Stimulated activated CD4-positive, alpha-beta T cell treated with anti-CD3 and anti-CD28 coated beads, Interleukin-1b, Interleukin-23, amount 100 ng/mL, for 4 hours (primary cell): ENCODE measurements at regions not wholly inside any gene's neighbourhood (a gene's known extent, or its start where the extent isn't known, plus 50 kb on each side); places are given as distances from the start of the nearest gene placed in this dataset.
A peak's percentile ranks its signal among the peaks of the same experiment; 100 is the strongest.
"Not testable (repeated sequence)": the region's sequence is repeated elsewhere in the genome, so short reads cannot be mapped to it uniquely, and the experiment has no call there.

Source experiments
- DNase-seq, 2 donors: peaks; one replicate each; pipeline ENCODE4 v3.0.0-alpha.2; 2020; ENCODE audit warnings: low read depth in 2 of 2

DNA sequence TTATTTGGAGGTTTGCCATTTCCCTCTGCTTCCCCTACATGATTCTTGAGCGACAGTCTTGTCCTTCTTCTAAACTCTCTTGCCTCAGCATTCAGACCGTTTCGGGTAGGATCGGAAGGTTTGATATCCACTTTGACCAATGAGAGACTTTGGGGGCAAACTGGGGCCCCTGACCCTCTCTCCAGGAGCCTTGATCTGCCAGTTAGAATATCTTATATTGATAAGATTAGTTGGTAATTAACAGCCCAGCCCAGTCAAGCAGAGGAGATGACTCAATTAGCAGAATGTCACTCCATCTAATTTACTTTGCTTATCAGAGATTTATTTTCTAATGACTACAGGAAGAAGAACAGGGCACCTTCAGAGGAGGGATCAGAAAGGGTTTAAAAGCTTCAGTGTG, 532.8 kb downstream of the XYLT1 start:
- no peak for DNase-seq

DNA sequence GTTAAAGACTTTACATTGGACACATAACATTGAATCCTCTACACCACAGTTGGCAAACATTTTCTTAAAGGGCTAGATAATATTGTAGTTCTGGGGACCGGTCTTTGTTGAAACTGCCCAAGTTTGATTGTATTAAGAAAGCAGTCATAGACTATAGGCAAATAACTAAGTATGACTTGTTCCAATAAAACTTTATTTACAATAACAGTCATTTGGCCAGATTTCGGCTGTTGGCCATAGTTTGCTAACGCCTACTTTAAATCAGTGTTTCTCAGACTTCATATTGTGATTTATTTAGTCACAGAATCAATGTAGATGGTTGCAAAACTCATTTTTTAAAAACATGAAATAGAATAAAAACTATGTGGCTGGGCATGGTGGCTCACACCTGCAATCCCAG, 531.8 kb downstream of the XYLT1 start:
- DNase-seq = no peak

DNA sequence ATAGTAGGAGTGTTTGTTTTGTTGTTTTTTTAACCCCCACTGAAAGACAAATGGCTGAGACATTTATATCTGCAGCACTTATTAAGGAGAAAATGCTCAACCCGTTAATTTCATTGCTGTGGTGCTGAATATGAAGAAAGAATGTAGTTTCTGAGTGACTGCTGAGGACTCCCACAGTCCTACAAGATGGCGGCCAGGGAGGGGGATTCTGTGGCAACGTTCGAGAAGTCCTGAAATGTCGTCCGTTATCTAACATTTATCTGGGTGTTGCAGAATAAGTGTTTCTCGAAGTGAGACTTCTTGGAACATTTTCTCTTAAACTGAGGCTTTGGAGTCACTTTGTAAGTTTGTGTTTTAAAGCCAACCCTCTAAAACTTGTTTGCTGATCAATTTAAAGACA, 530.4 kb downstream of the XYLT1 start:
- DNase-seq = no peak

DNA sequence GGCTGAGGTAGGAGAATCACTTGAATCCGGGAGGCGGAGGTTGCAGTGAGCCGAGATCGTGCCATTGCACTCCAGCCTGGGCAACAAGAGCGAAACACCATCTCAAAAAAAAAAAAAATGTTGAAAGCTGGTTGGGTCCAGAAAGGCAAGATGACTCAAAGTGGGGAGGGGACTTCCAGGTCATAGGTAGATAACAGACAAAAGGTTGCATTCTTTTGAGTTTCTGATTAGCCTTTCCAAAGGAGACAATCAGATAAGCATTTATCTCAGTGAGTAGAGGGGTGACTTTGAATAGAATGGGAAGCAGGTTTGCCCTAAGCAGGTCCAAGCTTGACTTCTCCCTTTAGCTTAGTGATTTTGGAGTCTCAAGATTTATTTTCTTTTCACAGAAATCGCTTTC, 527.9 kb downstream of the XYLT1 start:
- DNase-seq = not testable (repeated sequence)

DNA sequence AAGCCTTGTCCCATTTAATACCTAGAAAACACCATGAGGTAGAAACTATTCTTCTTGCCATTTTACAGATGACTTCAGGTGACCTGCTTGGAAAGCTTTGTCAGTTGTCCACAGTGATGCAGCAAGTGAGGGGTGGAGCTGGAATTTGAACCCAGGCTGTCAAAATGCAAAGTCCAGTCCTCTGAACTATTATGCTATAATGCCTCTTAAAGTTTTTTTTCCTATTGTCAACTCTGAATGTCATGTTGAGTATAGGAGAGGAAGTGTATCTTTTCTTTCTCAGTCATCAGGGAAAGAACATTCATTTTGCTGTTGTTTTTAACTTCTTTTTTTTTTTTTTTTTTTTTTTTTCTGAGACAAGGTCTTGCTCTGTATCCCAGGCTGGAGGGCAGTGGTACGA, 525.6 kb downstream of the XYLT1 start:
- no peak for DNase-seq

DNA sequence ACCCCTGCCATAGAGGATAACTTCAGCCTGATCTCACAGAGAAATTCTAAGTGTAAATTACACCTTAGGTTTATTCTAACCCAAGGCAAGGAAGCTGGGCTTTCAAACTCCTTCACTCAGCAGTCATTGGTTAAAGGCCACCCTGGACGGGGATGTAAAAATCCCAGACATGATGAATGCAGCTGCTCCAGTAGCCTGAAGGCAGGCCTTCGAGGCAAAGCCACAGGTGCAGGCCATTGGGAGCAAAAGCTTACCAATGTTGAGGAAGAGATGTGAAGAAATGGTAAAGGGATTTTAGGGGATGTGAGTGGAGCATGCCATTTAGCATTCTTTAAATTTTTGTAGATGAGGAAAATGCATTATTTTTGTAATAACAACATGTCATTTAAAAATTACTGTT, 514.4 kb downstream of the XYLT1 start:
- DNase-seq = no peak

DNA sequence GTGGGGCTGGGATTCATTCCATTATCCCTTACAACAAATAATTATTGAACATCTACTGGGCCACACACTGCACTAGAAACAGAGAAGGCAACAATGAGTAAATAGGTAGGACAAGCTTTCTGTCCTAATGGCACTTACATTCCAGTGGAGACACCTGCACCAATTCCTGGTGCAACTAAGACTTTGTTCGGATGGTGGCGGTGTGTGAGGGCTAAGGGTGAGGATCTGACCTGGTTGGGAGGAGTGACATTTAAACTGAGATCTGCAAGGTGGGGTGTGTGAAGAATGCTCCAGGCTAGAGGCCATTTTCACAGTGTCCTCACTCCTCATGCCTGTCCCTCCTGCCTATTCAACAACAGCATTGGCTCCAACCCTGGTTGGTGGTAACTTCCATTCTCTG, 510.0 kb downstream of the XYLT1 start:
- DNase-seq = no peak

DNA sequence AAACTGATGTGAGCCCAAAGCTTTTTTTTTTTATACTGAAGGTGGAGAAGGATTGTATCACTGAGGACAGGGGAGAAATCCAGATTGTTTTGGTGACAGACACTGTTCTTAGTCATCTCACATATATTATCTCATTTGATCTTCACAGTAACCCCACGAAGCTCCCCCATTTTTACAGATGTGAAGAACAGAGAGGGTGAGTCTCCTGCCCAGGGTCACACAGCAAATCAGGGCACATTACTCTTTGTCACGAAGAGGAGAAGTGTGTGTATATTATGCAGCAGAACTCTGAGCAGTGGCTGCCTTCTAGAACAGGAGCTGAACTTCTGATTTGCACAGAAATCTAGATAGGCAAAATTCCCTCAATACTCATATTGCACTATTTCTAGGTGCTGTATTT, 504.3 kb downstream of the XYLT1 start:
- DNase-seq = no peak

DNA sequence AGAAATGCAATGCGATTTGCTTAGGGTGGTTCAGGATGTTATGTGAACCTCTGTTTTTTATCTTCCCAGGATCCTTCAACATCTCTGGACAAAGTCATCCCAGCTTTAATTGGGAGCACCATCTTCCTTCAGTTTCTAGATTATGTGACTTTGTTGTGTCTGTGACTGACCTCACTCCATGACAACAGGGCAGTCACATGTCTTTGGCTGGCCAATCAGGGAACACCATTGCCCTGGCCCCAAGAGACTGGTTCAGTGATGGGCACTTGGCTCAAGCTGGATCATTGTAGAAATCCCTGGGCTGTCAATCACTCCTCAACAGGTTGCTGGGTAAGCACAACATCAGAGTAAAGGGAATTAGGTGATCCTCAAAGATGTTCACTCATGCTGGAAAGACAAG, 499.7 kb downstream of the XYLT1 start:
- DNase-seq = no peak

DNA sequence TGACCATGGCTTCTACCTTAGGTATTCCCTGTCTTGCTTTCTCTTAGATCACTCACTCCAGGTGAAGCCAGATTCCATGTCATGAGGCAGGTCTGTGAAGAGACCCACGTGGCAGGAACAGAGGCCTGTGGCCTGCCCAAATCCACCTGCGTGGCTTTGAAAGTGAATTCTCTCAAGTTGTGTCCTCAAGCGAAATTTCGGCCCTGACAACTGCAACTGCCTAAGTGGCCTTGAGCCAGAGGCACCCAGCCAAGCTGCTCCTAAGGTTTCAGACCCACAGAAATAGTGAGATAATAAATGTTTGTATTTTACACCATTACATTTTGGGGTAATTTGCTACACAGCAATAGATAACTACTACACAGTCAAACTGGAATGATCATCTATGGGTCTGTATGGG, 497.9 kb downstream of the XYLT1 start:
- DNase-seq = no peak

DNA sequence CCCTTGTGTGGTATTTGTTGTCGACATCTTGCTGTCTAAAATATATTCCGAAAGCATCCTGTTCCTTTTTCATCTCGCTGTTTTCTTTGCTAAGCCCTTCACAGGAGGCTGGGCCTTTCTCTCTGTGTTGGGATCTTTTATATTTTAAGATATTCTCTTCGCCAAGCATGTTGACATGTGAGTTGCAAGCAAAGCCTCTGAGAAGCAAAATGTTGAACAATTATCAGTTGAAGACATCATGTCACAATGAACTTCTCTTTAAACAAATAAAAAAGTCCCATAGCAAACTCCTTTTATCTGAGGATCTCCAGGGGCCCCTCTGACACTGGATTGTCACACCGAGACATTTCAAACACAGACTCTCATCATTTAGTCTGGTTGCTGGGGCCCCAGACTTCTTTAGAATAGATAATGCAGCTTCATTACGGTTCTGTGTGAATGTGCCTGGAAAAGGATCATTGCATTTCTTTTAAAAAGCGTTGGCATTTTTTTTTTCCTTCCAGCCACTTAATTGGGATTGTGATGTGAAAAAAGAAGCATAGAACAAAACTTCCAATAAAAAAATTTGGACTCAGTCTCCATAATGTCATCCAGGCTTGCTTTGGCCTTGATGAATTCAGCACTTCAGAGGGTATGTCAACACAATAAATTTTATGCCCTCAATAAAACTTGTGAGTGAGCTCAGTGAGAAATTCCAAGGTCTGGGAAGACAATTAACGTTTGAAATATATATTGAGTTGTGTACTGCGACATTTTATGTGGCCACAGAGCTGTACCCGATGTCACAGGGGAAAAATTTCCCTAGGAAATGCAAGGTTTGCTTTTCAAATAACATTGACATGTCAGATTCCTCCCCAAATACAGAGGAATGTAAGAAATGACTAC, 496.8 kb downstream of the XYLT1 start:
- DNase-seq = no peak

DNA sequence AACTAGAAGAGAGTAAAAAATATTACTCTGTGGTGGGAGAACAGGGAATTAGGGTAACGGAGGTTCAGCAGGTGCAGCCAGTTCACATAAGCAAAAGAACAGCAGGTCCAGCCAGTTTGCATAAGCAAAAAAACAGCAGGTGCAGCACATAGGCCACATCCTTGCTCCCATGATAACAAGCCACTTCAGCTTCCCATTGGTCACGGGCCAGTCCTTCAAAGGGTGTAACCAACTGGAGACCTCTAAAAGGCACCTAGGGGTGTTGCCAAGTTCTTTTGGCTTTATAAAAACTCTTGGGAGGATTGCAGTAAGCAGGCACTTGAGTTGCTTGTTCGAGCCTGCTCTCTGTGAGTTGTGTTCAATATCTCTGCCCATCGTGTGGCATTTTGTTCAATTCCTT, 488.1 kb downstream of the XYLT1 start:
- no peak for DNase-seq

DNA sequence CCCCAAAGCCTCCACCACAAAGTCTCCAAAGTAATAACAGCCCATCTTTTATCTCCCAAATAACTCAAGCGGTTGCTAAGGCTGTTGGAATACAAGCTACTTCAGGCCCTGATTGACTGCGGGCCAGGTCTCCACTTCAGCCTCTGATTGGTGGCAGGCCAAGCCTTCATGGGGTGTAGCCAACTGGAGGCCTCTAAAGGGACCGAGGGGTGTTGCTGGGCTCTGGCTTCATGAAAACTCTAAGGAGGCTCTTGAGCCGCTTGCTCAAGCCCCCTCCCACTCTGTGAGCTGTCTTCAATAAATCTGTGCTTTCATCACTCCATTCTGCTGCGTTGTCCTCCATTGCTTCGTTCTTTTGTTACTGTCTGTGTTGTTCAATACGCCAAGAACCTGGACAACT, 487.2 kb downstream of the XYLT1 start:
- DNase-seq = no peak

DNA sequence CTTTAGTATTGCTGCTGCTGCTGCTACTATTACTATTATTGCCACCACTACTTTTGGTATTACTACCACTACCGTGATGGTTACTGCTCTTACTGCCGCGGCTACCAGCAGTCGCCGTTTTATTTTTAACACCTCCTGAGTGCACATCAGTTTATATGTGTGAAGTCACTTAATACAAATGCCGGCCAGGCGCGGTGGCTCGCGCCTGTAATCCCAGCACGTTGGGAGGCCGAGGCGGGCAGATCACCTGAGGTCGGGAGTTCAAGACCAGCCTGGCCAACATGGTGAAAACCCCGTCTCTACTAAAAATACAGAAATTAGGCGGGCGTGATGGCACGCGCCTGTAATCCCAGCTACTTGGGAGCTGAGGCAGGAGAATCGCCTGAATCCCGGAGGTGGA, 486.7 kb downstream of the XYLT1 start:
- DNase-seq = not testable (repeated sequence)

DNA sequence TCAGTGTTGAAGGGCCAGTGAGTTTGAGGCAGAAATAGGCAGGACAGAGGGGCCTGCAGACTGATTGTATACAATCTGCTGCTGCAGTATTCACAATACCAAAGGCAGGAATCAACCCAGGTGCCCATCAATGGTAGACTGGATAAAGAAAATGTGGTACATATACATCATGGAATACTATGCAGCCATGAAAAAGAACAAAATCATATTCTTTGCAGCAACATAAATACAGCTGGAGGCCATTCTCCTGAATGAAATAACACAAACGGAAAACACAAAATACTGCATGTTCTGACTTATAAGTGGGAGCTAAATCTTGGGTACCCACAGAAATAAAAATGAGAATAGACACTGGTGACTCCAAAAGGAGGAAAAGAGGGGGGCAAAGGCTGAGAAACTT, 485.1 kb downstream of the XYLT1 start:
- DNase-seq = no peak

DNA sequence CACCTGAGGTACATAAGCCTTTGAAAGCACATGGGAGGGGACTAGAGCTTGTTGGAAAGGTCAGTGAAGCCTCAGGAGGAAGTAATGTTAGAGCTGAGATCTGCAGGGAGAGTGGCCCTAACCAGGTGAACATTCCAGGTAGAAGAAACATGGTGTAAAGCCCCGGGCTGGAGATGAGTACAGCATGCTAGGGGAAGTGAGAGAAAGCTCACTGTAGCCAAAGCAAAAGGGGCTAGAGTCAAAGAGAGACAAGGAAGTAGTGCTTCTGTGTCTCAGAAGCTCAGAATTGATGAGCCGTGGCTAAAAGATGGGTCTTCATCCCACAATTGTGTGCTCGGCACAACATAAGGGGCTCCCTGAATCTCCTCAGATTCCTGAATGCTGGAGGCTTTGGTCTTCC, 481.8 kb downstream of the XYLT1 start:
- DNase-seq = no peak

DNA sequence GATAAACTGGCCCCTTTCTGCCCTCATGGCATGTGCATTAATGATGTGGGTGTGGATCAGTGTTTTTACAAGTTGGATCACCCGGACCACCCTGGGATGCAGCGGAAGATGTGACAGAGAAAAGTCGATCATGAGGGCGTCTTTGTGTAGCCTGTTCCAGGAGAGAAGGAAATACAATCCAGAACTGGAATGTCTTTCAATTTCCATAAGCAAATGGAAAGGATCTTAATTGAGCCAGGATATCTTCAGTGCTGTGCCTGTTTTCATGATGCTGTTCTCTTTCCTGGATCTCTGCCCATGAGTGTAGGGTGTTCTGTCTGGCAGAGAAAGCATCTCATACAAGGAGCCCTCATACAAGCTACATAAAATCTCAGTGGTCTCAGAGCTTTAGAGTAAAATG, 481.4 kb downstream of the XYLT1 start:
- DNase-seq = no peak

DNA sequence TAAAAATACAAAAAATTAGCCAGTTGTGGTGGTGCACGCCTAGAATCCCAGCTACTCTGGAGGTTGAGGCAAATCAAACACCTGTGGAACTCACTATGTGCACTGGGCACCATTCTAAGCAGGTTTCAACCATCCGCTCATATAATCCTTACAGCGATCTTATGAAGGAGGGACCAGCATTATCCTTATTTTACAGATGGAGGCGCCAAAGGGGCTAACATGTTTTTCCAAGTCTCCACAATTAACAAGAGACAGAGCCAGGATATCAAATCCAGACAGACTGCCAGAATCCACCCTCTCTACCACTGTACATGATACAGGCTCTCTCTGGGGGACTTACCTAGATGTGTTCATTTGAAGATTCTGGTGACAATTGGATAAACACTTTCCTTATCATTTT, 479.0 kb downstream of the XYLT1 start:
- no peak for DNase-seq

DNA sequence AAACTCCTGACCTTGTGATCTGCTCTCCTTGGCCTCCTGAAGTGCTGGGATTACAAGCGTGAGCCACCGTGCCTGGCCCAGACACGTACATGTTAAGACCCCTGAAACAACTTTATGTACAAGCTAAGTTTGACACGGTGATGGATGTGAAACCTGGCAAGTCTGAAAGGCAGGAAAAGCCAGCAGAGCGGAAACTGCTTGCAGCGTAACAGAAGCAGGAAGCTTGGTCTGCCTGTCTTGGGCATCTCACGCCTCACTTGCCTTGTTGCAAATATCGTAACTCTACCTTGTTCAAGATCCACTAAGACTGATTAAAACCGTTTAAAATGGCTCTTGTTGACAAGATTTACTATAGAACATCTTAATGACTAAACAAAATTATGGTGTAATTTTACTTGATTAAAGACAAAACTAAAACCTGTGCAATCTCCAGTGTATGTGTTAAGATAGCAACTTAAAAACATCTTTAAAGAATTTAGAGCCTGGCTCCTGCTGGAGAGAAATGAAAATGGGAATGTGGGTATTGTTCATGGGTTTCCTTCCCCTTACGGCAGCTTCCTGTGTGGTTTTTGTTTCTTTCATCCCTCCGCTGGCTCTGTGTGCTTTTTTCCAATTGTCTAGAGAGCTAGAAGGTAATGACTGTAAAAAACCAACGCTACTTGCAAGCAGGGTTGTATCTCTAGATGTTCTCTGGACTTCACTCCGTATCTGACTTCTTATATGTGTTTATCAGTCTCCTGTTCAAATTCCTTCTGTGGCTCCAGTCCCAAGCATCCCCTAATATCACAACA, 477.6 kb downstream of the XYLT1 start:
- DNase-seq = peak in 1 of 2 donors; percentile 12

DNA sequence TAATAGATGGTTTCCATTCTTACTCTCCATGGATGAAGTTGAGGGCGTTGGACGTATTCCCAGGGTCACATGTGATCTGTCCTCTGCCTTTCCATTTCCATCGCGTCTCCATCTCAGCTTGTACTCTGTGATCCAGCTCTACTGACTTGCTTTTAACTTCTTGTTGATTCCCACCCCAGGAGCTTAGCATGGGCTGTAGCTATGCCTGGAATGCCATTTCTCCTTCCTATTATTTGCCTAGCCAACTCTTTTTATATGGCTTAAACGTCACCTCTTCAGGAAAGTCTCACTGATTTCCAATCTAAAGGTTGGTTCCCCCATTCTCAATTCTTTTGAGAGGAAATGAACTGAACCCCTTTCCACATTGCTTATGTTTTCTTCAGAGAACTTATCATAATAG, 475.9 kb downstream of the XYLT1 start:
- no peak for DNase-seq

DNA sequence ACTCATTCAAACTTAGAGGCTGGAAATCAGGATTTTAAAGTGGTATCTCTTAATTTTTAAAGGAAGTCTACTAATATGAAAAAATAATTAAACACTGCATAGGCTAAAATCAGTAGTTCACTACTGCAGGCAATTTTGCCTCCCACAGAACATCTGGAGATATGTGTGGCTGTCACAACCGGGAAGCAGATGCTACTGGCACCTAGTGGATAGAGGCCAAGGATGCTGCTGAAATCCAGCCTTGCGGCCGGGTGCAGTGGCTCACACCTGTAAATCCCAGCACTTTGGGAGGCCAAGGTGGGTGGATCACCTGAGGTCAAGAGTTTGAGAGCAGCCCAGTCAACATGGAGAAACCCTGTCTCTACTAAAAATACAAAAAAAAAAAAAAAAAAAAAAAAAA, 473.9 kb downstream of the XYLT1 start:
- no peak for DNase-seq

DNA sequence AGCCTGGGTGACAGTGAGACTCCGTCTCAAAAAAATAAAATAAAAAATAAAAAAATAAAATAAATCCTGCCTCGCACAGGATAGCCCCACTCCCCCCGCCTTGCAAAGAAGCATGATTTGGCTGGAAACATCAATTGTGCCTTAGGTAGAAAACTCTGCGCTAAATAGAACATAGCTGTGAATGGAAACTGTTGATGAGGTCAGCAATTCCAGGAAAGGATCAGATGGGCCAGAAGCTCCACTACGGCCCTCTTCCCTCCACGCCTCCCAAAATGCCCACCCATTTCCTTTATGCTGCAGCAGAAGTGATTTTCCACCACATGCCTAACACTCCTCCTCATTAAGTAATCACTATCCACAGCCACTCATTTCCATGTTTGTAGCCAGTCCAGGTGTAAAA, 473.4 kb downstream of the XYLT1 start:
- DNase-seq = no peak

DNA sequence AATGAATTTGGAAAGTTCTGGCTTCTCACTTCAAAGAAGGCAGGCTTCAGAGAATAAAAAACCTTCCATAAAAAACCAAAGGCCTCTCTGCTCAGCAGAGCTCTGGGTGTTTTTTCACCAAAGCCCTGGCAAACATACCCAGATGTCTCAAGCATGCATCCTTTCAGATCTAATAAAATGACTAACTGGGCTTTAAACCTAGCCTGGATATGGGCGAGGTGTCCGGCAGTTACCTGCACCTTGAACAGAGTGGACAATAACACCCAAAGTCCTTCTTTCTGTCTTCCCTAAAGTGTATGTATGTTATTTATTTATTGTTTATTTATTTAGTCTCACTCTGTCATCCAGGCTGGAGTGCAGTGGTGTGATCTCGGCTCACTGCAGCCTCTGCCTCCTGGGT, 469.3 kb downstream of the XYLT1 start:
- no peak for DNase-seq
